Stimulated activated CD4-positive, alpha-beta T cell treated with anti-CD3 and anti-CD28 coated beads, Interleukin-2, amount 100 ng/mL, for 48 hours (primary cell): ENCODE measurements at regions not wholly inside any gene's neighbourhood (a gene's known extent, or its start where the extent isn't known, plus 50 kb on each side); places are given as distances from the start of the nearest gene placed in this dataset.
"Not testable (repeated sequence)": the region's sequence is repeated elsewhere in the genome, so short reads cannot be mapped to it uniquely, and the experiment has no call there.

Experiments used
- DNase-seq, 2 donors: peaks; one replicate each; pipeline ENCODE4 v3.0.0-alpha.2; 2020

- no peak for DNase-seq
These were observed 161.5 kb upstream of the GPR101 start for GRCh38 chrX:137195296-137195695.

GRCh38 chrX:137194164-137194563, 160.4 kb upstream of the GPR101 start:
- peak; percentile 2 to 26 for DNase-seq

- DNase-seq, result no peak
These were observed 153.7 kb upstream of the GPR101 start for GRCh38 chrX:137187540-137187939.

GRCh38 chrX:137178392-137178791, 144.6 kb upstream of the GPR101 start:
- no peak for DNase-seq

- no peak for DNase-seq
These were observed 138.6 kb upstream of the GPR101 start for GRCh38 chrX:137172317-137172948.

GRCh38 chrX:137171626-137172025, 137.8 kb upstream of the GPR101 start:
- no peak for DNase-seq

GRCh38 chrX:137166591-137166990, 132.8 kb upstream of the GPR101 start:
- peak in 1 of 2 donors; percentile 5 for DNase-seq

GRCh38 chrX:137164329-137164728, 130.5 kb upstream of the GPR101 start:
- DNase-seq, result no peak

- DNase-seq, result no peak
These were observed 117.6 kb upstream of the GPR101 start for GRCh38 chrX:137151403-137151802.

- DNase-seq, result no peak
These were observed 110.1 kb upstream of the GPR101 start for GRCh38 chrX:137143864-137144263.

- DNase-seq, result not testable (repeated sequence)
These were observed 88.9 kb upstream of the GPR101 start for GRCh38 chrX:137122651-137123050.

- DNase-seq, result no peak
These were observed 85.3 kb upstream of the GPR101 start for GRCh38 chrX:137119049-137119448.

GRCh38 chrX:137118536-137118935, 84.7 kb upstream of the GPR101 start:
- DNase-seq, result no peak

GRCh38 chrX:137118136-137118535, 84.3 kb upstream of the GPR101 start:
- DNase-seq, result no peak

- not testable (repeated sequence) for DNase-seq
These were observed 74.1 kb upstream of the GPR101 start for GRCh38 chrX:137107877-137108276.

GRCh38 chrX:137101273-137101990, 67.6 kb upstream of the GPR101 start:
- no peak for DNase-seq
